ENCODE measurements at regions not wholly inside any gene's neighbourhood (a gene's known extent, or its start where the extent isn't known, plus 50 kb on each side); places are given as distances from the start of the nearest gene placed in this dataset.
"Not testable (repeated sequence)": the region's sequence is repeated elsewhere in the genome, so short reads cannot be mapped to it uniquely, and the experiment has no call there.

DNA sequence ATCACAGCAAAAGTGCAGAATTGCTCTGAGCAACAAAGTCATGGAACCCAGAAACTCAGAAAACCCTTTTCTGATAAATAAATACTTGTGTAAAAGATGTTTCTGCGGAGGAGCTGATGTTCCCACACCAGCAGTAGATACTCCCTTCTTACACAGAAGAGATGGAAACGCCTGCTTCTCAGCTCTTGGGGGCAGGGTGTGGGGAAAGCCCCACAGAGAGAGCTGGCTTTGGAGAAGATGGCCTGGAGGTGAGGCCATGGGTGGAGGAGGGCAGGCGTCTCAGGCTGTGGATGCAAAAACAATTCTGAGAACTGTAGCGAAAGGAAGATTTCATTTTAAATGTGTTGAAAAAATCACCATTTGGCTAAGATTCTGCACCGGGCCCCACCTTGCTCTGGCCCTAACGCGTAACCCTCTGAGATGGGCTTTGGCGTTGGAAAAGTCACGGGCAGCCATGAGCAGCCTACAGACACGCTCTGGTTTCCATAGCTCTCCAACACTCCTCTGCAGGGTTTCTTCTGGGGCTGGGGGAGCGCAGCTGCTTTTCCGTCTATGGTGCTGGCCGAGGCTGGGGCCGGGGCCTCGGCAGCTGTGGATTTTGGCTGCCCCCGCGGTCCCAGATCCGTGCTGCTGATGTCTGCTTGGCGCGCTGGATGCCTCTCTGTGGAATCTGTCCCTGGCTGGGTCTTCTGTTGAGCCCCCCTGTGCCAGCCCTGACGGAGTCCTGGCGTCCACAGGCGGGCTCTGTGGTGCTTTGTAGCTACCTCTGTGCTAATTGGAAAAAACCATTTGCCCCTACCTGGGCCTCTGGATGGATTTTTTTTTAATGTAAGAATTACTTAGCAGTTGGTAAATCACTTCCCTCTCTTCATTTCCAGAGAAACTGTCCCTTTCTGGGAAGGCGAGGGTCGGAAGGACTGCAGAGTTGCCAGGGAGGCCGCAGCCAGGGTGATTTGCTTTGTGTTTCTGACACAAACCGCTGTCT lies 200.9 kb downstream of the BANP start:
- not testable (repeated sequence) for FAIRE-seq; DNase-seq (ENCODE audit: insufficient read length, low spot score)

DNA sequence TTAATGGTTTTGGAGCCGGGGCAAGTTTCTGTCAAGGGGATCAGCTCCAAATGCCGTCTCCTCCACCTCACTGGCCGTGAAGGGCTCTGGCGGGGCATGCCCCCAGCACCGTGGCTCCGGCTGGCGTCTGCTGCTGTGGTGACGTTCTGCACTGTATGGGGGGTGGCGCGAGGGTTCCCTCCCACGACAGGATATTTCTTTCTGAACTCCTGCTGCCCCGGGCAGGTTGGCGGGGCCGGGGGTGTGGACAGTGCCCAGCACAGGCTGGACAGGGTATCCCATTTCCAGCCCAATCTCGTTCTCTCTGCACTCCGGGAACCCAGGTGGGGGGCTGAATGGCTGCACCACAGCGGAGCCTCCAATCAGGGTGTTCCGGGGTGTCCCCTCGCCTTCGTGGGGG lies 201.6 kb downstream of the BANP start:
- FAIRE-seq; DNase-seq (ENCODE audit: insufficient read length, low spot score): not testable (repeated sequence)

DNA sequence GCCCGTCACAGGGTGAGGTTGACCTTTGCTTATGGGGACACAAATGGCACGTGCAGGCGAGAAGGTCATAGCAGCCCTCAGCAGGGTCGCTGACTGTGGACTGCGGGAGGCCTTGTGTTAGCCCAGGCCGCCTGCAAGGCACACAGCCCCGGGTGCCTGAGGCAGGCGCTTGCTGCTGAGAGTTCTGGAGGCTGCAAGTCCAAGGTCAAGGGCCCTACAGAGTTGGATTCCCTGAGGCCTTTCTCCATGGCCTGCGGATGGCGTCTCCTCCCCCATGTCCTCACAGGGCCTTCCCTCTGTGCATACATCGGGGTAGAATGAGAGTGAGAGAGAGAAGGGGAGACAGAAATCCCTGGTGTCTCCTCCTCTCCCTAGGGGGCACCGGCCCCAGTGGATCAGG lies 202.3 kb downstream of the BANP start:
- DNase-seq (ENCODE audit: insufficient read length, low spot score); FAIRE-seq: not testable (repeated sequence)

DNA sequence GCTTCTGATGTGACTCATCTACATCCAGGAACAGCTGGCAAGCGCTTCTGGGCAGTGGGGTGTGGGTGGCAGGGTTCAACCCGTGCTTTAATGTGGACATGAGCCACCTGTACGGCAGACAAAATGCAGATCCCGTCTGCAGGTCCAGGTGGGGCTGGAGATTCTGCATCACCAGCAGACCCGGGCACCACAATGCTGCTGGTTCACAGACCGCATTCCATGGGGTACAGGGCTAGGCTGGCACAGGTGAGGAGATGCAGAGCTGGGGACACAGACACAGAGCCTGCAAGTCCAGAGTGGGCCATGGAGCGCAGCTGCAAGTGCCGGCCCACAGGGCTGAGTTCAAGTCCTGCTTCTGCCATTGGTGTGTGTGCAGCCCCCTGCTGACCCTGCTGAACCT lies 203.7 kb downstream of the BANP start:
- not testable (repeated sequence) for DNase-seq (ENCODE audit: insufficient read length, low spot score); FAIRE-seq

DNA sequence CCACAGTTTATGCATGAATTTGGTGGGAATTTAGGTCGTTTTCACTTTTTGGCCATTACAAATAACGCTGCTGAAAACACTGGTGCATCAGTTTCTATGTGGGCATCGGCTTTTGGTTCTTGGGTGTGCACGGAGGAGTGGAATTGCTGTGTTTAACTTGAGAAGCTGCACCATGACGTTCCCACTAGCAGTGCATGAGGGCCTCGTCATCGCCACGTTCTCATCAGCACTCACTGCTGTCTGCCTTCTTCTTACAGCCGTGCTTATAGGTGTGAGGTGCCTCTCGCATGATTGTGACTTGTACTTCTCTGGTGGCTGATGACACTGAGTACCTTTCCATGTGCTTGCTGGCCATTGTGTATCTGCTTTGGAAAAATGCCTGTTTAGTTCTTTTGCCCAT lies 204.4 kb downstream of the BANP start:
- DNase-seq (ENCODE audit: insufficient read length, low spot score); FAIRE-seq: not testable (repeated sequence)

DNA sequence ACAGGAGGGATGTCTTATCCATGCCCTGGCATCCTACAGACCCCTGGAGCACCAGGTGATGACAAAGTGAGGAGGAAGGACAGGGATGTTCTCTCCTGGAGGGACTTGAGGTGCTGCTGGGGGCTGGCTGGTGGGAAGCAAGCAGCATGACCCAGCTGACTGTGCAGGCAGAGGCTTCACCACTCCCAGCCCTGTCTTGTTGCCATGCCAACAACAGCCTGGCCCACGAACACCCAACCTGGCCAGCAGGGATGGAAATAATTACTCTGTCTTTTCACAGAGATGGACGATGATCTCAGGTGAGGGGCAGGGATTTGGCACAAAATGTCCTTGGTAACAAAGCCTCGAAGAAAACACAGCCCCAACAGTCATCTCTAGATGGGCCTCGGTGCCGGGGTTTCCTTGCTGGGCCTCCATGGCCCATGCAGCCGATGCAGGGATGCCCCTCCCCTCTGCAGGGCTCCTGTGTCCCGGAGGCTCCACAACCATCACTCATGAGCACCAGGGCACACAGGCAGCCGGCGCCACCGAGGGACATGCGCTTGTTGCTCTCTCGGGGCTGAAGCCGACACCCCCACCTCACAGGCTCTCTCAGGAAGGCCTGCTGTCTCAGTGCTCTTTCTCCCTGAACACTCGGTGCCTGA lies 205.5 kb downstream of the BANP start:
- not testable (repeated sequence) for FAIRE-seq; DNase-seq (ENCODE audit: insufficient read length, low spot score)

DNA sequence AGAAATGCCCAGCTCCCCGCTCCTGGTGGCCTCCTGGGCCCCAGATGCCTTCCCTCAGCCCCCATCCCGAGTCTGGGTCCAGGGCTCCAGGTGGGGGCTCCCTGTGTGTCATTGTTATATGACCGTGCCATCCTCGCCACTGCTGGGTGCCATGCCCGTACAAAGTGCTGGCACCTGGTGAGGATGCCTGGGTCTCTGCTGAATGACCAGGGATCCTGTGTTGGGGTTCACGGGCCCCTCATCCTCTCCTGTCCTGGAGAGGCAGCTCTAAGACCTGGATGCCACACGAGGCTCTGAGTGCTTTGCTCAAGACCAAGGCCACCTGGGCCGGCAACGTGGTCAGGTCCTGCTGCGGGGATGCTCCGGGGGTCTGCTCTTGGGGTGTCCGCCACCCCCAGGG lies 206.5 kb downstream of the BANP start:
- not testable (repeated sequence) for DNase-seq (ENCODE audit: insufficient read length, low spot score); FAIRE-seq

DNA sequence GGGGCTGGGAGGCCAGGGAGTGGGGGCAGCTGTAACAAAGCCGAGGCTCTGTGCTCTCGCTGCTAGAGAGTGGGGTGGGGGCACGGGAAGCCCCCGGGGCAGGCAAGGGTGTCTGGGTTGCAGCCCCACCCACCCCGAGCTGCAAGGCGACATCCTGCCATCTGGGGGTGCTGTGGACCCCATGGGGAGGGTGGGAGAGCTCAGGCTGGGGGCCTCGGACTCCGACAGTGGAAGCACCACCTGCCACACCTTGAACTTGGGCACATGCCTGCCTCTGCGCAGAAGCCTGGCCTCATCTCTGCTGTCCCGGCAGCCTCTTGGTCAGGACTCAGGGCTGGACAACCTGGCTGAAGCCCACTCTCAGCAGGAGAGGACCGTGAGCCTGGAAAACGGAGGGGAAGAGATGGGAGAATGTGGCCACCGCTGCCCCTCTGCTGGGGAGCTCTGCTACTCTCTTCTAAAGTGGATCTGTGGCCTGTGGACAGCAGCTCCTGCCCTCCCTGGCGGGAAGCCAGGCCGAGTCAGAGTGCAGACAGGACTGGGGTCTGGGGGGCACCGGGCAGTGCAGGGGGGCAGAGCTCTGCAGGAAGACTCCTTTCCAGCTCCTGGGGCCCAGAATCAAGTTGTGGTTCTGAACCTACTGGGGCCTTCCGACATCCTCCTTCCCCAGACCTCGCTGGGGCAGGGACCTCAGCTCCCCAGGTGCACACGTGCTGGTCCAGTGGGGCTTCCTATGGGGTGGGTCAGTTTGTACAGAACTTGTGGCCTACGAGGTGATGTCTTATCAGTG lies 207.2 kb downstream of the BANP start:
- not testable (repeated sequence) for FAIRE-seq; DNase-seq (ENCODE audit: insufficient read length, low spot score)

DNA sequence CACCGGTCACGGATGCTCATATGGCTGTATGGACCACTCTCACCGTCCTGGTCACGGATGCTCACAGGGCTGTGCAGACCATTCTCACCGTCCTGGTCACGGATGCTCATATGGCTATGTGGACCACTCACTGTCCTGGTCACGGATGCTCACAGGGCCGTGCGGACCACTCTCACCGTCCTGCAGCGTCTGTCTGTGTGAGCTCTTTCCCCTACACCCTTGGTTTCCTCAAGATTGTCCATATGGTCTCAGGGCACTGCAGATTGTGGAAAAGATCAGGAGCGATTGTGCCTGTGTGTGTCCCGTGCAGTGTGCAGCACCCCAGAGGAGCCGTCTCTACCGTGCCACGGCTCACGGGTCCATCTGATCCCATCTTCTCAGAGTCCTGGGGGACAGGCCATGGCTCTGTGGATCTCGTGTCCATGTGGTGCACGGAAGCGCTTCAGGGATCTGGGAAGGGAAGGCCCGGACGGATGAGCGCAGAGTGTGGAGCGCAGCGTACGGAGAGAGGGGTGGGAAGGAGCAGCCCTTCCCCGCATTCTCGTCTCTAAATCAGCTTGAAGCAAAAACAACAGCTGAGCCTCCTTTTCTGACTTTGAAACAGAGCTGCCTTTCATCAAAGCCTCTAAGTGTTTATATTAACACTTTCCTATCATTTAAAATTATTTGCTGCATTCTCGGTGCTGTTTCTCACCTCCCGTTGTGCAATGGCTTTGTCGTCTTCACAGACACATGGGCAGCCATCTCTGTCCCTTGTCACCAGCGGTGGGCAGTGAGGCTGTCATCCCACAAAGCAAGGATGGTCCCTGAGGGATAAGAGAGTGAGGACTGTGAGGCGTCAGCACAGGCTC lies 208.0 kb downstream of the BANP start:
- FAIRE-seq; DNase-seq (ENCODE audit: insufficient read length, low spot score): not testable (repeated sequence)

DNA sequence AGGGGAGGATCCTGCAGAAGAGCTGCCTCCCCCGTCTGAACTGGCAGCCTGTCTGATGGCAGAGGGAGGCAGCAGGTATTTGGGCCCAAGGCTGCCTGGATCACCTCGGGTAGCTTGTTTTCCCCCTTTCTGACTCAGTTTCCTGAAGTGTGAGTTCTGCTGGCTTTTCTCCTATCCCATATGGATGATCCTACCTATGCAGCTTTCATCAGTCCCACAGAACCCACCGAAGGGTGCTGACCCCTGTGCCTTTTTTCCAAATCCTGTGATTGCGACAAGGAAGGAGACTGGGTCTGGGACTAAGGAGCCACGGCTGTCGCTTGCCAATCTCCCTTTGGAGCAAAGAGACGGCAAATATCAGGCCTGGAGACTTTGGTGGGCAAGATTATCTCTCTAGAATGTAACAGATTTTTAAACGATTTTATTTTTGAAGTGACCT lies 208.7 kb downstream of the BANP start:
- DNase-seq (ENCODE audit: insufficient read length, low spot score); FAIRE-seq: not testable (repeated sequence)

DNA sequence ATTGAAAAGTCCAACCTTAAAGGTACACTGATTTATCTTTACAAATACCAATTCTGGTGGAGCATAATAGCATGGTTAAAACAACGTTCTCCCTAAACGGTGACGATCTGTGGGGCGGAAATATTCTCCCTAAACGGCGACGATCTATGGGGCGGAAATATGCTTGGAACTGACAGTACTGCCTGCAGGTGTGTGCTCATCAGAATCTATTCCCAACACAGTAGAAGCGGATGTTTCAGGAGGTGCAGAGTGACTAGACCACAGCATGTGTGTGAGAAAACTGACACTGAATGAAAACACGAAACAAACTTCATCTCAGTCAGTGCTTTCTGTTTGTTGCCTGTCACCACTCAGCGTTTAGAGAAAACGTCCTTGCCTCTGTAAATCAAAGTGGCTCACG lies 210.0 kb downstream of the BANP start:
- DNase-seq (ENCODE audit: insufficient read length, low spot score); FAIRE-seq: not testable (repeated sequence)

DNA sequence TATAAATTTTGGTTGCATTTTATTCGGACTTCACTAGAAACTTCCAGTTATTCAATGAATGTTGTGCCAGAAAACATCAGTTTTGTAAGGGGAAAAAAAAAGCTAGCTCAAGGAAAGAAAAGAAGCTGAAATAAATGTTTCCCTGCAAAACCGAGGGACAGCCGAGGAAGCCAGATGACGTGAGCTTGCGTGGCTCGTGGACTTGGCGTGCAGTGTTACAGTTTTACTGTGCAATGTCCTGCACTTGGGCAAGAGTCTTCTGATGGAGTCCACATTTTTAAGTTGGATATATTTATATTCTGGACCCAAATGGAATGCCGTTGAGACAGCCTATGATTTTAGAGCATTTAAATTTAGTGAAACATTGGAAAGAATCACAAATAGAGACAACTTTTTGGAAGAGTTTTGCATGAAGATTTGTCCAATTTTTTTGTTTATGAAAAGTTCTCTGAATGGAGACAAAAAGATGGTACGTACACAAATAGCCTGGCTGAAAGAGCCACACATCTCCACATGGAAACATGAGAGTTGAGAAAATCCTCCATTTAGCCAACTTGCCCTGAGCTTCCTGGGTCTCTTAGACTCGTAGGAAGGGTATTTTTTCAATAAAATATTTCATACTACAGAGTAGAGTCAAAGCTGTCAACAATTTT lies 210.5 kb downstream of the BANP start:
- DNase-seq (ENCODE audit: insufficient read length, low spot score); FAIRE-seq: not testable (repeated sequence)

DNA sequence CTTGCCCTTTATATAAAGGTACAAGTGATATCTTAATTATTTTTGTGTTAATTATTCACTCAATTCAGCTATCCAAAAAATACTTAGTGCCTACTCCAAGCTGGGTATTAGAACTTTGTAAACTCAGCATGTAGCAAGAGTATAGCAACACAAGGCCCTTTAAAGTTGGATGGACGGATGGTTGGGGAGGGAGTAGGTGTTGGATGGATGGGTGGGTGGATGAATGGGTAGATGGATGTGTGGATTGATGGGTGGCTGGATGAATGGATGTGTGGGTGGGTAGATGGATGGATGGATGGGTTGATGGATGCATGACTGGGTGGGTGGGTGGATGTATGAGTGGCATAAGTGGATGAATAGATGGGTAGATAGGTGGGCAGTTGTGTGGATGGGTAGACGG lies 211.5 kb downstream of the BANP start:
- FAIRE-seq; DNase-seq (ENCODE audit: insufficient read length, low spot score): not testable (repeated sequence)

DNA sequence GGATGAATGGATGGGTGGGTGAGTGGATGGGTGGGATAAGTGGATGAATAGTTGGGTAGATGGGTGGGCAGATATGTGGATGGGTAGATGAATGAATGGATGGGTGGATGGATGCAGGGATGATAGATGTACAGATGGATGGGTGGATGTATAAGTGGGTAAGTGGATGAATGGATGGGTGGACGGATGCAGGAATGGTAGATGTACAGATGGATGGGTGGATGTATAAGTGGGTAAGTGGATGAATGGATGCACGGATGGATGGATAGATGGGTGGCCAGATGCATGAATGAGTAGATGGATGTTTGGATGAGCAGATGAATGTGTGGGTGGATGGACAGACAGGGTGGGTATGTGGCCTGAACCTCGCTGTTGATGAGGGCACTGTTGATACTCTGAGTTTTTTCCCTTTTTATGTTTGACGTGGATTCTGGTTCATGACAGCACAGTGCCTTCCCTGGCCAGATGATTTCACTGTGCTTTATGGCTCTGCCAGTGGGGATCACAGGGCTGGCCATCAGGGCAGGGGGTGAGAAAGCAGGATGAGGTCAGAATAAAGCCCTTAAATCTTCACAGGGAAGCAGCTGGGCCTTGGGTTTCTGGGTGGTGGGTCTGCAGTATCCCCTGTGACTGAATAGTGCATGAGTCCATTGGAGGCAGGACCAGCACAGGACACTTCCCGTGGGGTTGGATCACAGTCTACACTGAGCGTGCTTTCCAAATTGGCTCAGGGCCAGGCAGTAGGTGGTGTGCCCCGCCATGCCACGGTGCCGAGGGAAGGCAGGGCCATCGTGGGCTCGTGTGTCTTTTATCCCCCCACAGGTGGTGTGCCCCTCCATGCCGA lies 213.2 kb downstream of the BANP start:
- FAIRE-seq; DNase-seq (ENCODE audit: insufficient read length, low spot score): not testable (repeated sequence)

DNA sequence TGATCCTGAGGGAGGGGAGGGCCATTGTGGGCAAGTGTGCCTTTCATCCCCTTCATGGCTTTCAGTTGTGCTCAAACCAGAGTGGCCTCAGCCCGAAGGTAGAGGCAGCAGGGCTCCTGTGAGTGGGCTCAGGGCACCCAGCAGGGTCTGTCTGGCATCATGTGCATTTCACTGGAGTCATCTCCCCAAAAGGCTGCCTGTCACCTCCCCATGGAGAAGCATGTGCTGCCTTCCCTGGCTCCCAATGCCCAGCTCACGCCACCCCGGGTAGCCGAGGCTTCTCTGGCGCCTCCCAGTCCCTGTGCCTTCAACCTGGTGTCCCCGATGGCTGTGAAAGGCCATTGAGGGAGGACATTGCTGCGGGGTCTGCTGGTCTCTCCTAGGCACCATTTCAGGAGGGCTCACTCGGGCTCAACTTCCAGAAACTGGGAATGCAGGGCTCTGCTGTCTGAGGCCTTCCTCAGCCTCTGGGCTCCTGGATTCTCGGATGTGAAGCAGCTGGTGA lies 213.9 kb downstream of the BANP start:
- DNase-seq (ENCODE audit: insufficient read length, low spot score); FAIRE-seq: not testable (repeated sequence)

DNA sequence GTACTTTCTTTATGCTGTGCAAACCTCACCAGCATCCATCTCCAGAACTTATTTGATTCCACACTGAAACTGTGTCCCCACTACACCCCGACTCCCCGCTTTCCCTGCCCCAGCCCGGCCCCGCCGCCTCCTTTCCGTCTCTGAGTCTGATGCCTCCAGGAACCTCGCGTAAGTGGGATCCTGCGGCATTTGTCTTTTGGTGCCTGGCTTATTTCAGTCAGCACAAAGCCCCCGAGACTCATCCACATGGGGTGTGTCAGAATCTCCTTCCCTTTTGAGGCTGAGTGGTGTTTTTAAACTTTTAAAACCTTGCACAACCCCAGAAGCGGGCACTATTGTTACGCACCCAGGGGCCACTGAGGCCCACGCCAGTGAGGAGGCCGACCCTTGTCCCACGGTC lies 214.4 kb downstream of the BANP start:
- not testable (repeated sequence) for DNase-seq (ENCODE audit: insufficient read length, low spot score)

DNA sequence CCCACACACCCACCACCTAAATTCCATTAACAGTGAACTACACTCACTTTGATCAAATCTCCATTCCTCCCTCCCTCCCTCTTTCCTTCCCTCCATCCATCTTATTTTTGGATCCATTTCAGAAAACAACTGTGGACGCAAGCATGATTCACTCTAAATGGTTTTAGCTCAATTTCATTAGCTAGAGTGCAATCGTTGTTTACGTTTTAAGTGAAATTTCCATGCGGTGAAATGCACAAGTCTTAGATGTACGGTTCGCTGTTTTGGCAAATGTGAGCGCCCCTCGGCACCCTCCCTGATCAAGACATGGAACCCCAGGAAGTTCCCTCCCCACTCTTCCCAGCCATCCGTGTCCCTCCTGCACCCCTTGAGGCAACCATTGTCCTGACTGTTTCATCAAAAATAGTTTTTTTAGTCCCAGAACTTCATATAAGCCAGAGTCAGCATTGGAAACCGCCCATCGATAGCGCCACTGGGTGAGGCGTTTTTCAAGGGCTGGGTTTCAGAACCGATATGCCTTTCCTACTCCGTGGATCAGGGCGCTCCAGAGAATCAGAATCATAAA lies 215.1 kb downstream of the BANP start:
- not testable (repeated sequence) for FAIRE-seq; DNase-seq (ENCODE audit: insufficient read length, low spot score)

More for the DNA sequence above, 214.4 kb downstream of the BANP start:
- not testable (repeated sequence) for FAIRE-seq

Measured in D721Med (cell line).